ENCODE measurements at regions not wholly inside any gene's neighbourhood (a gene's known extent, or its start where the extent isn't known, plus 50 kb on each side); places are given as distances from the start of the nearest gene placed in this dataset.

- TF ChIP-seq CTCF (conservative IDR thresholded peaks at IDR 0.05; ENCODE audit: low read length) (no peak), EZH2phosphoT487 (IDR thresholded peaks at IDR 0.05; ENCODE audit: borderline replicate concordance) (no peak)
Measured at GRCh38 chr18:28831476-28831875, 654.5 kb upstream of the CDH2 start.
